ENCODE measurements at regions not wholly inside any gene's neighbourhood (a gene's known extent, or its start where the extent isn't known, plus 50 kb on each side); places are given as distances from the start of the nearest gene placed in this dataset.

DNA sequence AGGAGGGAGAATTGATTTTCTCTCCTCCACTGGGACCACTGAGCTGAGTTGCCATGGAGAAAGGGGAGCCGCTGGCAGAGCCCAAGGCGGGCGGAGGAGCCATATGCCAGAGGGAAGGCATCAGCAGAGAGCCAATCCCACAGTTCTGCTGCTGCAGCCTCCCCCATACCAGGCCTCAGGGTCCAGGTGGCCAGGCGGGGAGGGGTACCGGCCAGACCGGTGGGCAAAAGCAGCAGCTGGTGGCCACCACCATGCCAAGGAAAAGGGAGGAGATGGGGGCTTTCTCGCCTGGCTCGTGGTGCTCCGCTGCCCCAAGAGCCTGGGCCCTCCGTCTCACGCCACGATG is 72.8 kb downstream of the PITPNM2 start:
- POLR2A ChIA-PET (ENCODE audit: unreplicated experiment): no interaction called here

DNA sequence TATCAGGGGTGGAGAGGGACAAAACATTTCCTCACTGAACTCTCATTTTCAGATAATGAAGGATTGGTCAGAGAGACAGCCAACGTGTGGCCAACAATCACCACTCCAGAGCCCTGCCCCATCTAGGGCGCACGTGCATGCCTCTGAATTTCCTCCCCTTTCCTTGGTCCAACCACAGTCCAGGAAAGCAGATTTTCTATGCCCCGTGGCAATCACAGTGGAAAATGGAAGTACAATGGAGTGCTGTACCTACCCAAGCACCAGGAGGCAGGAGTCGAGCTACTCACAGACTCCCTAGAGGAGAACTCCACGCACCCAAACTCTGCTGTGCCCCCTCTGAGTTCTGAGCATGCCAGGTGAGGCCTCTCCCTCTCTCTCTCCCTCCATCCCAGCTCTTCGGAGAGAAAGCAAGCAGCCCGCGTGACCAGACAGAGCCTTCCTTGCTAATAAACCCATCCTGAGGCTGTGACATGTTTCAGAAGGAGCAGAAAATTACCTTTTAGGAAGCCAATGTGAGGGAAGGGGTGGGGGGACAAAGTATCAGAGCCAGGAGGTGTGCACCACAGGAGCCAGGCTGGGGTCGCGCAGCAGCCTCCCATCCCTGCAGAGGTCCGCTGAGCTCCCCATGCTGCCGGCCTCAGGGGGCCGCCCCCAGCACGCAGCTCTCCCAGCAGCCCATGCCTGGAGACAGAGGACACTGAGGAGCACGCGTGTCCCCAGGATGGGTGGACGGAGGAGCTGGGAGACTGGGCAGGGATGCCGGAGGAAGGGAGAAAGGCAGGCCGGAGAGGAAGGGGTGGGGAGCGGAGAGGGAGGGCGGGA is 73.4 kb downstream of the PITPNM2 start:
- ChIA-PET CTCF (no interaction called here), POLR2A (ENCODE audit: unreplicated experiment) (no interaction called here)
- intact Hi-C loops (cut with micrococcal nuclease; ENCODE audit: unreplicated experiment): no loop called here
- BruUV-seq (replicated peaks): no TSS peak
- Histone ChIP-seq H3K4me3 (no peak overlapping the region), H3F3A (ENCODE audit: insufficient read depth, low read depth) (peaks cover 12% of the 10 kb centered on the region), H3K79me2 (ENCODE audit: low read depth) (0 out of 2 replicates have a peak, but pooled peaks cover 10% of the 10 kb centered on the region), H3K27ac (no peak overlapping the region), H3K36me3 (ENCODE audit: low read depth) (no peaks in the 10 kb centered on the region), H3K4me2 (no peak overlapping the region), H3K9me2 (ENCODE audit: insufficient read depth) (no peaks in the 10 kb centered on the region), H2AFZ (no peak overlapping the region), H4K20me1 (ENCODE audit: insufficient read depth) (no peaks in the 10 kb centered on the region), H3K9me3 (ENCODE audit: insufficient read depth, low read depth) (no peaks in the 10 kb centered on the region), H3K4me1 (replicated peaks; ENCODE audit: insufficient read depth) (peaks cover 22% of the 10 kb centered on the region), H3K27me3 (ENCODE audit: insufficient read depth, low read depth) (no peaks in the 10 kb centered on the region)
- no peak for DNase-seq
- TF ChIP-seq, protein P1, sequence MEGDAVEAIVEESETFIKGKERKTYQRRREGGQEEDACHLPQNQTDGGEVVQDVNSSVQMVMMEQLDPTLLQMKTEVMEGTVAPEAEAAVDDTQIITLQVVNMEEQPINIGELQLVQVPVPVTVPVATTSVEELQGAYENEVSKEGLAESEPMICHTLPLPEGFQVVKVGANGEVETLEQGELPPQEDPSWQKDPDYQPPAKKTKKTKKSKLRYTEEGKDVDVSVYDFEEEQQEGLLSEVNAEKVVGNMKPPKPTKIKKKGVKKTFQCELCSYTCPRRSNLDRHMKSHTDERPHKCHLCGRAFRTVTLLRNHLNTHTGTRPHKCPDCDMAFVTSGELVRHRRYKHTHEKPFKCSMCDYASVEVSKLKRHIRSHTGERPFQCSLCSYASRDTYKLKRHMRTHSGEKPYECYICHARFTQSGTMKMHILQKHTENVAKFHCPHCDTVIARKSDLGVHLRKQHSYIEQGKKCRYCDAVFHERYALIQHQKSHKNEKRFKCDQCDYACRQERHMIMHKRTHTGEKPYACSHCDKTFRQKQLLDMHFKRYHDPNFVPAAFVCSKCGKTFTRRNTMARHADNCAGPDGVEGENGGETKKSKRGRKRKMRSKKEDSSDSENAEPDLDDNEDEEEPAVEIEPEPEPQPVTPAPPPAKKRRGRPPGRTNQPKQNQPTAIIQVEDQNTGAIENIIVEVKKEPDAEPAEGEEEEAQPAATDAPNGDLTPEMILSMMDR (conservative IDR thresholded peaks at IDR 0.05): no peak
- no peak for TF ChIP-seq EZH2 (IDR thresholded peaks at IDR 0.05; ENCODE audit: low read depth)

More for the DNA sequence above, 72.8 kb downstream of the PITPNM2 start:
- Histone ChIP-seq H4K20me1 (ENCODE audit: insufficient read depth) (no peaks in the 10 kb centered on the region), H3K4me1 (replicated peaks; ENCODE audit: insufficient read depth) (peaks cover 22% of the 10 kb centered on the region), H3K27me3 (ENCODE audit: insufficient read depth, low read depth) (no peaks in the 10 kb centered on the region), H3K27ac (no peak overlapping the region), H3K36me3 (ENCODE audit: low read depth) (no peaks in the 10 kb centered on the region), H2AFZ (no peak overlapping the region), H3F3A (ENCODE audit: insufficient read depth, low read depth) (peaks cover 12% of the 10 kb centered on the region), H3K79me2 (ENCODE audit: low read depth) (0 out of 2 replicates have a peak, but pooled peaks cover 10% of the 10 kb centered on the region), H3K4me3 (no peak overlapping the region), H3K4me2 (no peak overlapping the region), H3K9me3 (ENCODE audit: insufficient read depth, low read depth) (no peaks in the 10 kb centered on the region), H3K9me2 (ENCODE audit: insufficient read depth) (no peaks in the 10 kb centered on the region)
- BruUV-seq (replicated peaks): no TSS peak
- TF ChIP-seq, protein P1 (conservative IDR thresholded peaks at IDR 0.05): no peak
- no peak for TF ChIP-seq EZH2 (IDR thresholded peaks at IDR 0.05; ENCODE audit: low read depth)
- CTCF ChIA-PET: no interaction called here
- no peak for DNase-seq
- intact Hi-C loops (cut with micrococcal nuclease; ENCODE audit: unreplicated experiment): no loop called here

DNA sequence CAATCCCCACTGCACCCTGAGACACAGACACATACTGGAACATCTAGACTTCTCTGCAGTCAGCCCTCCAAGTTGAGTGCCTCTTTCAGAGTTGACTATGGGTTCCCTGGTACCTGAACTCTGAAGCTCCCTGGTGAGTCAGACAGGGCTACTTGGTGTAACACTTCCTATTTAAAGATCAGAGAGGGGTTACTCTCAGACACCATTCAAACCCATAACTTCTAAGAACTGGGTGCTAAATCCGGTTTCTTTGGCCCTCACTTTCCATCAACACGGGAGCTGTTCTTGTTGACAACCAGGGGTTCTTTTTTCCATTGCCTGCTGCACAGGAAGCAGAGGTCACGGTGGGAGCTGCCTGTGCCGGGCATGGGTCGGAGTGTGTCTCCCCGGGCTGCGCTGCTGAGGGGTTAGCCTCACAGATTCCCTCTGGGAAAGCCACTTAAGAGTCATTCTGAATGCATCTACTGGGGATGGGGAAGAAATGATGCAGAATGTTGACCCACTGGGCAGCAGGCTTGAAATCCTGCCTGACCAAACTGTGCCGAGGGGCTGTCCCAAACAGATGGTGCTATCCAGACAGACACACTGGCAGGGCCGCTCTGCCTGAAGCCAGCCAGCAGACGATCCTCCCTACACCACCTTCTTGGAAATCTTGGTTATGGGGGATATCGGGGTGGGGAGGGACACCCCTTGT is 74.1 kb downstream of the PITPNM2 start:
- H2AFZ ChIP-seq: no peak overlapping the region
- no peaks in the 10 kb centered on the region for H3K9me2 ChIP-seq (ENCODE audit: insufficient read depth)
- H3F3A ChIP-seq (ENCODE audit: insufficient read depth, low read depth): peaks cover 15% of the 10 kb centered on the region
- ChIA-PET POLR2A (ENCODE audit: unreplicated experiment) (interaction anchor here (0.6 to 0.7 kb wide), 2 partner anchors 21 to 119 kb away, joined by 4 to 6 read pairs; no protein-coding TSS in a partner anchor), CTCF (interaction anchor here (0.6 kb wide), 1 partner anchor 8 kb away, joined by 4 read pairs; no protein-coding TSS in a partner anchor)
- no peak overlapping the region for H3K27ac ChIP-seq
- peaks cover 25% of the 10 kb centered on the region for H3K4me1 ChIP-seq (replicated peaks; ENCODE audit: insufficient read depth)
- no peaks in the 10 kb centered on the region for H3K36me3 ChIP-seq (ENCODE audit: low read depth)
- no peak for DNase-seq
- H4K20me1 ChIP-seq (ENCODE audit: insufficient read depth): no peaks in the 10 kb centered on the region
- intact Hi-C loops (cut with micrococcal nuclease; ENCODE audit: unreplicated experiment): no loop called here
- TF ChIP-seq, protein P1 (conservative IDR thresholded peaks at IDR 0.05): no peak
- no peak for TF ChIP-seq EZH2 (IDR thresholded peaks at IDR 0.05; ENCODE audit: low read depth)
- no TSS peak for BruUV-seq (replicated peaks)
- peak overlapping the region; percentile 34 for H3K4me2 ChIP-seq
- H3K27me3 ChIP-seq (ENCODE audit: insufficient read depth, low read depth): no peaks in the 10 kb centered on the region
- 0 out of 2 replicates have a peak, but pooled peaks cover 10% of the 10 kb centered on the region for H3K79me2 ChIP-seq (ENCODE audit: low read depth)
- no peak overlapping the region for H3K4me3 ChIP-seq
- H3K9me3 ChIP-seq (ENCODE audit: insufficient read depth, low read depth): no peaks in the 10 kb centered on the region
